GM06990 (cell line): ENCODE measurements at regions not wholly inside any gene's neighbourhood (a gene's known extent, or its start where the extent isn't known, plus 50 kb on each side); places are given as distances from the start of the nearest gene placed in this dataset.

Experiments
- DNase-seq: peaks from one replicate; pipeline ENCODE4 v3.0.0-alpha.2; 2011; ENCODE audit not compliant: insufficient read length; ENCODE audit errors: extremely low read depth
- H3K27me3 ChIP-seq: replicated peaks from 2 replicates; pipeline ENCODE4 v1.6.0; 2011; ENCODE audit warnings: low read length; ENCODE audit not compliant: control insufficient read depth, insufficient read depth
- H3K36me3 ChIP-seq: 2 replicates; pipeline ENCODE4 v1.5.1; 2011; ENCODE audit warnings: low read length; ENCODE audit not compliant: control insufficient read depth, insufficient read depth
- H3K4me3 ChIP-seq: replicated peaks from 2 replicates; pipeline ENCODE4 v1.5.1; 2011; ENCODE audit warnings: low read depth, mild to moderate bottlenecking, control low read depth, low read length
- CTCF ChIP-seq: IDR thresholded peaks from 2 replicates; pipeline ENCODE4 v1.5.1; 2011; ENCODE audit warnings: low read length, control low read depth, mild to moderate bottlenecking, inconsistent platforms; ENCODE audit not compliant: insufficient read depth, poor library complexity, severe bottlenecking

DNA sequence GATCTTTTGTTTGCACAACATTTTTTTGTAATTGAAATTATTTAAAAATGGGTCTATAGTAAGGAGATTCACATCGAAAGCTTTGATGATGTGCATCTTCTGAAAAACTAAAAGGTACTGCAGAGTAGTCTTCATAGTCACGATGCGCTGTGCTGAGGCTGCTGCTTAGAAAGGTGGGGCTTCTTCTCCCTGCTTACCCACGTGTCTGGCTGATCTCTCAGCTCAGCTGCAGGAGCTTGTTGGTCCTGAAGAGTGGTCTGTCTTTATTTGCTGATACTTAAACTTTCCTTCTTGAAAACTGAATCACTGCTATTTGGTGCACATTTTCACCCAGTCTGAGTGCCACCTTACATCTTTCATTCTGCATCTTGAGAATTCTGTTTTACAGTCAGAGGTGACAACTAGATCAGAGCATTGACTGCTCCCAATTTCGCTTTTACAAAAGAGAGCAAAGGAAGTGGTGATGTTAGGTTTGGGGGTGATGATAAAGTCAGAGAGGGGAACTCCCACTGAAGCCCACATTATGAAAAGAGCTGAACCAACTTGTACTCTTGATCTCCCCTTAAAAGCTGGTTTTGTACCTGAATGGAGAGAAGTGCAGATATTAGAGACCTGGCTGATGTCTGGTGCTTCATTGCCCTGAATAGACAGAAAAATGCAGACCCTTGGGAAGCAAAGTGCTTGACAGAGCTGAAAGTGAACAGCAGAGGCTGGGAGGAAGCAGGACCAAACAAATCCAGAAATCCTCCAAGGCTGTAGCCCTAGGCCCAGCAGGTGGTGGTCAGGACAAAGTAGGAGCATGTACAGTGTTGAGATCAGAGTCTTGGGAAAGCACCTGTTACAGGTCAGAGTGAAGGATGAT lies 984.5 kb downstream of the TSN start:
- no peaks in the 10 kb centered on the region for H3K27me3 ChIP-seq
- TF ChIP-seq CTCF: no peak
- no peaks in the 10 kb centered on the region for H3K36me3 ChIP-seq
- DNase-seq: peak; percentile 31
- peak overlapping the region; percentile 0; the same call in 1 of the 2 replicates for H3K4me3 ChIP-seq

- no peak for TF ChIP-seq CTCF
- no peak for DNase-seq
- Histone ChIP-seq H3K4me3 (peak overlapping the region; percentile 0; the same call in 1 of the 2 replicates), H3K27me3 (no peaks in the 10 kb centered on the region), H3K36me3 (no peaks in the 10 kb centered on the region)
These were observed 985.1 kb downstream of the TSN start for GRCh38 chr2:122740594-122740948.

DNA sequence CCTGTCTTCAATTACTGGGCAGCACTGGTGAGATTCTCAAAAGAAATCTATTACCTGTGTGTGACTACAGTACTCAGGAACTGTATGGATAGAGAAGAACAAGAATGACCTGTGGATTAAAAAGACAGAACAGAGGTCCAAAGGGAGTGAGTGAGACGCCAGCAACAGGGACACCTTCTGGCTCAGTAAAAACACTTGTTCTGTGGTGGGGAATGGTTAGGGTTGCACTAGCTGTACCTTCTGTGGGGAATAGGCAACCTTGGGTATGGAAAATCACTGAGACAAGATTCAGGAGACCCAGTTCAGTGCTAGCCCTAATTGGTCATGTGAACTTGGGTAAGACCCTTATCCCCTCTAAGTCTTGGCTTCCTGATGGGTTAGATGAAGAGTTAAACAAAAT lies 986.0 kb downstream of the TSN start:
- H3K4me3 ChIP-seq: peak overlapping the region; percentile 47
- no peaks in the 10 kb centered on the region for H3K36me3 ChIP-seq
- no peaks in the 10 kb centered on the region for H3K27me3 ChIP-seq
- DNase-seq: no peak
- no peak for TF ChIP-seq CTCF

- H3K4me3 ChIP-seq: no peak overlapping the region; the same call in 1 of the 2 replicates
- H3K36me3 ChIP-seq: no peaks in the 10 kb centered on the region
- no peaks in the 10 kb centered on the region for H3K27me3 ChIP-seq
- DNase-seq: no peak
- TF ChIP-seq CTCF: no peak
These were observed 987.7 kb downstream of the TSN start for GRCh38 chr2:122743021-122743675.

DNA sequence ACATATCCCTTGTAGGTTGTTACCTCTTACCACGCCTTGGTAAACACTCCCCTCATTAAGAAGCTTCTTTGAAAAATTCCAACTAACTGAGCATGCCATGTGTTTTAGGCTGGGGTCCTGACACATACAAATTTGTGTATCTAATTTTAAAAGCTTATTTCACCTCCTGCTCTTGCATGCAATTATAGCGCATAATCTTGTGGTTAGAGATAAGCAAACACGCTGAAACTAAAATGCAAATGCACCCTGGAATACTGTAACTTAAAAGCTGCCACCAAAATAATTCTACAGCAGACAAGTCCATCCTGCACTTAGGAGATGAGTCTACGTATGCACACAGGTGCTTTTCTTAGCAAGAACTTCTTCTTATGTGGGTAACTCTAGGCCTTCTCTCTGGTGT lies 990.2 kb downstream of the TSN start:
- no peaks in the 10 kb centered on the region for H3K27me3 ChIP-seq
- no peak overlapping the region for H3K4me3 ChIP-seq
- TF ChIP-seq CTCF: no peak
- H3K36me3 ChIP-seq: no peaks in the 10 kb centered on the region
- no peak for DNase-seq
